H1 (cell line): ENCODE measurements at regions not wholly inside any gene's neighbourhood (a gene's known extent, or its start where the extent isn't known, plus 50 kb on each side); places are given as distances from the start of the nearest gene placed in this dataset.

Experiments used
- CTCF ChIA-PET: fragments of 300-600 bp; sonication (Branson Sonifier 250); formaldehyde crosslinking; loops from one replicate; lab custom pipeline; 2021; ENCODE audit not compliant: partially characterized antibody; lab: Charles Lee
- POLR2A ChIA-PET: fragments of 300-600 bp; sonication (Branson Sonifier 250); formaldehyde crosslinking; loops from one replicate; lab custom pipeline; 2021; ENCODE audit warnings: inconsistent platforms; ENCODE audit not compliant: partially characterized antibody; lab: Charles Lee
- DNase-seq, 2 experiments: peaks; one replicate each; pipeline versions ENCODE4 v3.0.0 to v3.0.0-alpha.2; 2010 to 2022; ENCODE audit warnings: low spot score in 2 of 2, low read depth in 1 of 2, mixed read lengths in 1 of 2
- FAIRE-seq: peaks from 2 replicates; lab custom pipeline; 2011; peaks lifted over from hg19 to GRCh38; lab: Jason Lieb, UNC
- H2AFZ ChIP-seq: 2 replicates; pipeline ENCODE4 v1.8.1; 2012; ENCODE audit warnings: low read length, inconsistent platforms
- H2AK5ac ChIP-seq: 2 replicates; pipeline ENCODE4 v1.6.1; 2013; ENCODE audit warnings: low read depth, low read length
- H2BK120ac ChIP-seq: replicated peaks from 2 replicates; pipeline ENCODE3; 2013; ENCODE audit warnings: low read depth, low read length, inconsistent platforms
- H2BK12ac ChIP-seq: 2 replicates; pipeline ENCODE4 v1.6.1; 2013; ENCODE audit warnings: low read depth, low read length
- H2BK15ac ChIP-seq: 2 replicates; pipeline ENCODE4 v1.6.1; 2013; ENCODE audit warnings: low read length
- H2BK20ac ChIP-seq: 2 replicates; pipeline ENCODE4 v1.6.1; 2013; ENCODE audit warnings: low read length
- H2BK5ac ChIP-seq: 2 replicates; pipeline ENCODE4 v1.6.1; 2013; ENCODE audit warnings: low read depth, low read length
- H3K14ac ChIP-seq: 2 replicates; pipeline ENCODE4 v1.6.1; 2013; ENCODE audit warnings: inconsistent platforms; ENCODE audit not compliant: insufficient read length
- H3K18ac ChIP-seq: 2 replicates; pipeline ENCODE4 v1.6.1; 2013; ENCODE audit warnings: low read length; ENCODE audit errors: extremely low read depth
- H3K23ac ChIP-seq: 2 replicates; pipeline ENCODE4 v1.6.1; 2013; ENCODE audit warnings: inconsistent platforms; ENCODE audit not compliant: insufficient read length
- H3K23me2 ChIP-seq: 2 replicates; pipeline ENCODE4 v1.6.1; 2013; ENCODE audit warnings: low read depth, low read length
- H3K27ac ChIP-seq: 2 replicates; pipeline ENCODE4 v1.6.1; 2011; ENCODE audit warnings: low read depth, low read length, inconsistent platforms
- H3K27me3 ChIP-seq, 4 experiments: replicated peaks in 1 of 4; 1 replicate in 1 of 4; 2 replicates in 3 of 4; pipeline versions ENCODE4 v1.6.1 to v1.8.1; 2011 to 2013; ENCODE audit warnings: low read length in 3 of 4, mild to moderate bottlenecking in 3 of 4, inconsistent platforms in 2 of 4, mixed read lengths in 2 of 4, moderate library complexity in 1 of 4; ENCODE audit not compliant: control insufficient read depth in 3 of 4, insufficient read depth in 3 of 4; ENCODE audit errors: extremely low read depth in 1 of 4
- H3K36me3 ChIP-seq, 4 experiments: 2 replicates each; pipeline versions ENCODE4 v1.6.1 to v1.8.1; 2011 to 2013; ENCODE audit warnings: mild to moderate bottlenecking in 4 of 4, low read length in 3 of 4, moderate library complexity in 2 of 4, control low read depth in 1 of 4, inconsistent platforms in 1 of 4; ENCODE audit not compliant: insufficient read depth in 4 of 4, control insufficient read depth in 2 of 4
- H3K4ac ChIP-seq: replicated peaks from 2 replicates; pipeline ENCODE3; 2013; ENCODE audit warnings: low read length, low read depth, mixed read lengths, inconsistent platforms; ENCODE audit not compliant: insufficient read length
- H3K4me1 ChIP-seq, 4 experiments: replicated peaks in 1 of 4; 1 replicate in 1 of 4; 2 replicates in 3 of 4; pipeline versions ENCODE4 v1.6.1 to v1.8.1; 2011 to 2013; ENCODE audit warnings: low read length in 3 of 4, inconsistent platforms in 2 of 4, mixed read lengths in 1 of 4; ENCODE audit not compliant: insufficient read depth in 4 of 4, control insufficient read depth in 3 of 4
- H3K4me2 ChIP-seq, 2 experiments: 2 replicates each; pipeline versions ENCODE4 v1.6.1 to v1.8.1; 2011 to 2013; ENCODE audit warnings: low read depth in 2 of 2, low read length in 2 of 2, control low read depth in 1 of 2, inconsistent platforms in 1 of 2, mild to moderate bottlenecking in 1 of 2; ENCODE audit not compliant: insufficient read depth in 1 of 2
- H3K4me3 ChIP-seq, 4 experiments: fragments of 200-600, 300-600 bp in 1 of 4; sonication (generic), shearing (Covaris generic), sonication (Bioruptor Twin) in 1 of 4; 2 replicates each; pipeline versions ENCODE4 v1.5.1 to v1.8.1; 2011 to 2016; ENCODE audit warnings: low read length in 4 of 4, low read depth in 3 of 4, control low read depth in 2 of 4, inconsistent platforms in 2 of 4, mild to moderate bottlenecking in 2 of 4, mixed read lengths in 1 of 4, moderate library complexity in 1 of 4; ENCODE audit not compliant: insufficient read depth in 2 of 4; ENCODE audit errors: extremely low read depth in 1 of 4
- H3K56ac ChIP-seq: replicated peaks from 2 replicates; pipeline ENCODE3; 2013; ENCODE audit warnings: low read depth, mild to moderate bottlenecking, mixed read lengths, low read length, inconsistent platforms; ENCODE audit not compliant: insufficient read length
- H3K79me1 ChIP-seq: 2 replicates; pipeline ENCODE4 v1.6.1; 2013; ENCODE audit warnings: low read depth, low read length, control low read depth
- H3K79me2 ChIP-seq, 2 experiments: 2 replicates each; pipeline versions ENCODE4 v1.6.1 to v1.8.1; 2012 to 2013; ENCODE audit warnings: low read length in 2 of 2, mild to moderate bottlenecking in 2 of 2, inconsistent platforms in 1 of 2; ENCODE audit not compliant: insufficient read depth in 2 of 2, control insufficient read depth in 1 of 2
- H3K9ac ChIP-seq, 4 experiments: replicated peaks in 1 of 4; 1 replicate in 1 of 4; 2 replicates in 3 of 4; pipeline versions ENCODE4 v1.6.1 to v1.8.1; 2011 to 2013; ENCODE audit warnings: low read depth in 3 of 4, low read length in 3 of 4, control low read depth in 2 of 4, mild to moderate bottlenecking in 2 of 4, moderate library complexity in 2 of 4, inconsistent platforms in 1 of 4; ENCODE audit errors: extremely low read depth in 1 of 4
- H3K9me3 ChIP-seq, 2 experiments: 2 replicates each; pipeline versions ENCODE4 v1.6.1 to v1.8.1; 2012 to 2013; ENCODE audit warnings: mild to moderate bottlenecking in 2 of 2, moderate library complexity in 2 of 2, control low read depth in 1 of 2, inconsistent platforms in 1 of 2, low read depth in 1 of 2, low read length in 1 of 2, mixed read lengths in 1 of 2; ENCODE audit not compliant: insufficient read depth in 2 of 2
- H4K20me1 ChIP-seq, 2 experiments: replicated peaks in 1 of 2; 2 replicates each; pipeline versions ENCODE3 to v1.8.1; 2011 to 2013; ENCODE audit warnings: inconsistent platforms in 2 of 2, low read length in 2 of 2, mild to moderate bottlenecking in 1 of 2; ENCODE audit not compliant: insufficient read depth in 2 of 2, control insufficient read depth in 1 of 2
- H4K5ac ChIP-seq: 2 replicates; pipeline ENCODE4 v1.6.1; 2013; ENCODE audit warnings: low read length, low read depth, mixed read lengths, inconsistent platforms; ENCODE audit not compliant: insufficient read length
- H4K8ac ChIP-seq: 2 replicates; pipeline ENCODE4 v1.8.0; 2013; ENCODE audit warnings: mild to moderate bottlenecking, moderate library complexity, low read length, inconsistent platforms; ENCODE audit not compliant: insufficient read depth; ENCODE audit errors: extremely low read depth
- H4K91ac ChIP-seq: replicated peaks from 2 replicates; pipeline ENCODE3; 2013; ENCODE audit warnings: low read length, mixed read lengths, inconsistent platforms; ENCODE audit not compliant: insufficient read length
- ATF2 ChIP-seq: IDR thresholded peaks from 2 replicates; pipeline ENCODE4 v1.6.1; 2012; ENCODE audit warnings: low read length, inconsistent platforms
- ATF3 ChIP-seq: IDR thresholded peaks from 2 replicates; pipeline ENCODE4 v1.6.1; 2011; ENCODE audit warnings: low read depth, mild to moderate bottlenecking, low read length; ENCODE audit not compliant: insufficient read depth
- BCL11A ChIP-seq, 2 experiments: IDR thresholded peaks; one replicate each; pipeline ENCODE4 v1.6.1; 2011; ENCODE audit warnings: low read depth in 2 of 2, low read length in 2 of 2, mild to moderate bottlenecking in 2 of 2
- CEBPB ChIP-seq: IDR thresholded peaks from 2 replicates; pipeline ENCODE4 v1.6.1; 2012; ENCODE audit warnings: low read depth, low read length
- CHD2 ChIP-seq: IDR thresholded peaks from 2 replicates; pipeline ENCODE4 v1.6.1; 2012; ENCODE audit warnings: low read length, improper control_type of control experiment
- EGR1 ChIP-seq: IDR thresholded peaks from 2 replicates; pipeline ENCODE4 v1.6.1; 2011; ENCODE audit warnings: low read depth, low read length, borderline replicate concordance
- EP300 ChIP-seq, 2 experiments: IDR thresholded peaks; 1 replicate in 1 of 2; 2 replicates in 1 of 2; pipeline ENCODE4 v1.6.1; 2011 to 2012; ENCODE audit warnings: low read depth in 2 of 2, low read length in 2 of 2, mild to moderate bottlenecking in 2 of 2, borderline replicate concordance in 1 of 2, inconsistent platforms in 1 of 2, moderate library complexity in 1 of 2
- FOSL1 ChIP-seq: IDR thresholded peaks from 2 replicates; pipeline ENCODE4 v1.6.1; 2011; ENCODE audit warnings: mild to moderate bottlenecking, low read depth, low read length, moderate library complexity; ENCODE audit not compliant: insufficient read depth
- NRF1 ChIP-seq: IDR thresholded peaks from 2 replicates; pipeline ENCODE4 v1.6.1; 2011; ENCODE audit warnings: mild to moderate bottlenecking, low read depth, low read length, improper control_type of control experiment
- SIN3A ChIP-seq, 2 experiments: IDR thresholded peaks in 1 of 2; conservative IDR thresholded peaks in 1 of 2; 2 replicates each; pipeline ENCODE4 v1.6.1; 2011 to 2012; ENCODE audit warnings: low read length in 2 of 2, improper control_type of control experiment in 1 of 2, low read depth in 1 of 2, mild to moderate bottlenecking in 1 of 2
- SP1 ChIP-seq: IDR thresholded peaks from 2 replicates; pipeline ENCODE4 v1.6.1; 2011; ENCODE audit warnings: low read depth, low read length
- ZNF274 ChIP-seq: IDR thresholded peaks from 2 replicates; pipeline ENCODE4 v1.7.0; 2012; ENCODE audit warnings: low read length, borderline replicate concordance; ENCODE audit errors: extremely low read depth
- WGBS, 2 experiments: shearing (Covaris generic) in 1 of 2; methylation state at CpG; one replicate each; pipeline versions ENCODE4 v1.1.6 to v1.1.7; 2013 to 2015; ENCODE audit warnings: low lambda C conversion rate in 2 of 2, mixed read lengths in 2 of 2, inconsistent platforms in 1 of 2, low coverage in 1 of 2, missing lambda C conversion rate in 1 of 2; ENCODE audit not compliant: insufficient replicate concordance in 2 of 2, insufficient coverage in 1 of 2, insufficient read length in 1 of 2; ENCODE audit errors: extremely low coverage in 1 of 2, missing lambda C conversion rate in 1 of 2; 5-methylcytosine and 5-hydroxymethylcytosine counted together

GRCh38 chr10:52915391-52915790 lies 142.8 kb upstream of the MBL2 start:
- Histone ChIP-seq H3K27me3 (no peaks in the 10 kb centered on the region), H3K9ac (no peak overlapping the region), H3K79me2 (no peaks in the 10 kb centered on the region), H3K4me3 (no peak overlapping the region), H3K4me2 (no peak overlapping the region), H2BK15ac (no peak overlapping the region), H3K18ac (no peak overlapping the region), H3K56ac (no peak overlapping the region), H2AK5ac (no peak overlapping the region), H3K4ac (no peak overlapping the region), H3K36me3 (no peaks in the 10 kb centered on the region), H4K8ac (no peak overlapping the region), H3K79me1 (no peaks in the 10 kb centered on the region), H3K4me1 (peaks cover 0 to 3% (median under 1%) of the 10 kb centered on the region in 4 experiments; a peak in 1 of 7 replicates), H3K23ac (no peak overlapping the region), H2BK20ac (no peak overlapping the region), H3K14ac (no peak overlapping the region), H2BK5ac (no peak overlapping the region), H3K23me2 (no peaks in the 10 kb centered on the region), H4K91ac (no peak overlapping the region), H3K27ac (no peak overlapping the region), H2BK12ac (no peak overlapping the region), H2AFZ (no peak overlapping the region), H4K5ac (no peak overlapping the region), H4K20me1 (no peaks in the 10 kb centered on the region), H2BK120ac (no peak overlapping the region), H3K9me3 (no peaks in the 10 kb centered on the region)
- FAIRE-seq (no peak), DNase-seq (no peak)
- CTCF ChIA-PET = no interaction called here
- POLR2A ChIA-PET = no interaction called here
- 94% methylated on average over 1 of the region's 1 CpG; no CpG with 5 or more reads in 1 of the 2 experiments for WGBS, 2 experiments
- TF ChIP-seq FOSL1 (no peak), BCL11A (IDR thresholded peaks at IDR 0.05; ENCODE audit: low read depth in 2 of 2, low read length in 2 of 2) (no peak), ATF3 (no peak), CEBPB (no peak), NRF1 (no peak), CHD2 (no peak), SP1 (no peak), ATF2 (no peak), EGR1 (no peak), ZNF274 (no peak), EP300 (IDR thresholded peaks at IDR 0.05; ENCODE audit: borderline replicate concordance in 1 of 2, low read depth in 2 of 2, low read length in 2 of 2) (no peak), SIN3A (conservative IDR thresholded peaks at IDR 0.05 in 1 of 2, IDR thresholded peaks at IDR 0.05 in 1 of 2; ENCODE audit: low read depth in 1 of 2, low read length in 2 of 2) (no peak)
